Vagina (tissue), 2 donors: ENCODE measurements at regions not wholly inside any gene's neighbourhood (a gene's known extent, or its start where the extent isn't known, plus 50 kb on each side); places are given as distances from the start of the nearest gene placed in this dataset.
A peak's percentile ranks its signal among the peaks of the same experiment; 100 is the strongest.

Source experiments
- DNase-seq, 2 donors: peaks; one replicate each; pipeline ENCODE4 v3.0.0-alpha.2; 2017; ENCODE audit errors: extremely low spot score in 2 of 2
- H3K27ac ChIP-seq: fragments of 200-600 bp; sonication (generic); one replicate; pipeline ENCODE4 v1.5.1; 2019
- H3K27me3 ChIP-seq: fragments of 200-600 bp; sonication (generic); one replicate; pipeline ENCODE4 v1.5.1; 2019
- H3K36me3 ChIP-seq, 2 donors: fragments of 200-600 bp; sonication (generic); one replicate each; pipeline ENCODE4 v1.5.1; 2017 to 2019
- H3K4me1 ChIP-seq: fragments of 200-600 bp; sonication (generic); one replicate; pipeline ENCODE4 v1.5.1; 2019
- H3K4me3 ChIP-seq, 2 donors: fragments of 200-600 bp; sonication (generic); 1 replicate in 1 of 2; 2 replicates in 1 of 2; pipeline ENCODE4 v1.5.1; 2016 to 2019
- H3K9me3 ChIP-seq: fragments of 200-600 bp; sonication (generic); one replicate; pipeline ENCODE4 v1.5.1; 2019
- POLR2A ChIP-seq, 2 donors: fragments of 450-650 bp; IDR thresholded peaks; one replicate each; pipeline ENCODE4 v1.6.1; 2017; ENCODE audit warnings: antibody characterized with exemption in 2 of 2, mild to moderate bottlenecking in 2 of 2, moderate library complexity in 2 of 2
- POLR2AphosphoS5 ChIP-seq, 2 donors: sonication (generic); formaldehyde crosslinking; IDR thresholded peaks; one replicate each; pipeline ENCODE4 v1.9.0; 2017; ENCODE audit warnings: antibody characterized with exemption in 2 of 2, mild to moderate bottlenecking in 2 of 2, low read depth in 1 of 2; ENCODE audit not compliant: insufficient read depth in 1 of 2
- intact Hi-C: fragments of 100-400 bp; cut with DNase I; formaldehyde crosslinking; loops from one replicate; pipeline ENCODE4 v1.15.1; 2023
- TF ChIP-seq, protein P1 (sequence below), 3 experiments: fragments of 450-650 bp in 2 of 3; fragments of 200-600 bp in 1 of 3; sonication (generic) in 1 of 3; IDR thresholded peaks; one replicate each; pipeline ENCODE4 v1.5.1; 2017 to 2019; ENCODE audit warnings: antibody characterized with exemption in 3 of 3, mild to moderate bottlenecking in 2 of 3, moderate library complexity in 2 of 3

DNA sequence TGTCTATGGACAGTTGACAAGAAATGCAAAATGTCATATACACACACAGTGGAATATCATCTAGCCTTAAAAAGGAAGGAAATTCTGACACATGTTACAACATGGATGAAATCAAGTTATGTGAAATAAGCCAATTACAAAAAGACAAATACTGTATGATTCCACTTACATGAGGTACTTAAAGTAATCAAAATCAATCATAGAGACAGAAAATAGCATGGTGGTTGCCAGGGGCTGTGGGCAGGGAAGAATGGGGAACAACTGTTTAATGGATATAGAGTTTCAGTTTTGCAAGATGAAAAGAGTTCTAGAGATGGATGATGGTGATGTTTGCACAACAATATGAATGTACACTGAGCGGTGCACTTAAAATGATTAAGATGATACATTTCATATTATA lies 613.8 kb upstream of the ZNF385D start:
- intact Hi-C loops, result no loop called here
- no peak overlapping the region for H3K4me3 ChIP-seq

DNA sequence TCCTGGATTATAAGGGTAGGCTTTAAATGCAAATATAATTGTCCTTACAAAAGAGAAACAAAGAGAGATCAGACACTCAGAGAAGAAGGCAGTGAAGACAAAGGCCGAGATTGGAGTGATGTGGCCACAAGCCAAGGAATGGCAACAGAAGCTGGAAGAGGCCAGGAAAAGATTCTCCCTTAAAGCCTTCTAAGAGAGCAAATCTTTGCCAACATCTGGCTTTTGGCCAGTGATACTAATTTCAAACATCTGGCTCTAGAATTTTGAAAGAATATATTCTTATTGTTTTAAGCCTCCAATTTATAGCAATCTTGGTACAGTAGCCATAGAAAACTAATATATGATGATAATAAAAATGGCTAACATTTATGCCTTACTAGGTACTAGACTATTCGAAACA lies 615.8 kb upstream of the ZNF385D start:
- no peak overlapping the region for H3K4me3 ChIP-seq
- intact Hi-C loops, result no loop called here
- no peak overlapping the region for H3K27ac ChIP-seq
- no peaks in the 10 kb centered on the region for H3K36me3 ChIP-seq
- no peak for DNase-seq
- H3K4me1 ChIP-seq, result peaks cover under 1% of the 10 kb centered on the region
- no peaks in the 10 kb centered on the region for H3K27me3 ChIP-seq
- TF ChIP-seq, protein P1, sequence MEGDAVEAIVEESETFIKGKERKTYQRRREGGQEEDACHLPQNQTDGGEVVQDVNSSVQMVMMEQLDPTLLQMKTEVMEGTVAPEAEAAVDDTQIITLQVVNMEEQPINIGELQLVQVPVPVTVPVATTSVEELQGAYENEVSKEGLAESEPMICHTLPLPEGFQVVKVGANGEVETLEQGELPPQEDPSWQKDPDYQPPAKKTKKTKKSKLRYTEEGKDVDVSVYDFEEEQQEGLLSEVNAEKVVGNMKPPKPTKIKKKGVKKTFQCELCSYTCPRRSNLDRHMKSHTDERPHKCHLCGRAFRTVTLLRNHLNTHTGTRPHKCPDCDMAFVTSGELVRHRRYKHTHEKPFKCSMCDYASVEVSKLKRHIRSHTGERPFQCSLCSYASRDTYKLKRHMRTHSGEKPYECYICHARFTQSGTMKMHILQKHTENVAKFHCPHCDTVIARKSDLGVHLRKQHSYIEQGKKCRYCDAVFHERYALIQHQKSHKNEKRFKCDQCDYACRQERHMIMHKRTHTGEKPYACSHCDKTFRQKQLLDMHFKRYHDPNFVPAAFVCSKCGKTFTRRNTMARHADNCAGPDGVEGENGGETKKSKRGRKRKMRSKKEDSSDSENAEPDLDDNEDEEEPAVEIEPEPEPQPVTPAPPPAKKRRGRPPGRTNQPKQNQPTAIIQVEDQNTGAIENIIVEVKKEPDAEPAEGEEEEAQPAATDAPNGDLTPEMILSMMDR (IDR thresholded peaks at IDR 0.05), result no peak
- TF ChIP-seq POLR2AphosphoS5 (IDR thresholded peaks at IDR 0.05; ENCODE audit: insufficient read depth in 1 of 2, low read depth in 1 of 2), result no peak
- TF ChIP-seq POLR2A (IDR thresholded peaks at IDR 0.05), result no peak
- no peaks in the 10 kb centered on the region for H3K9me3 ChIP-seq

More for the DNA sequence above, 613.8 kb upstream of the ZNF385D start:
- Histone ChIP-seq H3K4me1 (no peaks in the 10 kb centered on the region), H3K27me3 (no peaks in the 10 kb centered on the region), H3K9me3 (no peaks in the 10 kb centered on the region), H3K36me3 (no peaks in the 10 kb centered on the region), H3K27ac (no peak overlapping the region)
- no peak for DNase-seq
- TF ChIP-seq, protein P1 (IDR thresholded peaks at IDR 0.05), result no peak
- TF ChIP-seq POLR2AphosphoS5 (IDR thresholded peaks at IDR 0.05; ENCODE audit: insufficient read depth in 1 of 2, low read depth in 1 of 2), result no peak
- TF ChIP-seq POLR2A (IDR thresholded peaks at IDR 0.05), result no peak

DNA sequence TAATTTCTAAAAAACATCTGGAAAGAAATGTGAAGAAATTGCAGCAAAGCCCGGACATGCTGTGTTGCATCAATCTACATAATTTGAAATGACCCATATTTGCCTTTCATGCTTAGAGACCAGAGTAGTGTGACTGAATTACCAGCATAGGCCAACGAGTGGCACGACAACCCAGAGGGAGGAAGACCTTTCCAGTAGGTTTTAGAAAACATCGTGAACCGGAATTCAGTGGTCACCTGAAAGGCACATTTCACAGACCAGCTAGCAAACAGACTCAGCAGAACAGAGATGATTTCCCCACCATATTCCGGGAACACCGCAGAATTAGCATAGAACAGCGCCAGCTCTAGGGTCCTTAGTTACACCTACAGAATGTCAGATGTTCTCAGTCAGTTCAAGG lies 620.0 kb upstream of the ZNF385D start:
- intact Hi-C loops, result no loop called here
- no peak overlapping the region for H3K4me3 ChIP-seq
- TF ChIP-seq POLR2AphosphoS5 (IDR thresholded peaks at IDR 0.05; ENCODE audit: insufficient read depth in 1 of 2, low read depth in 1 of 2), result no peak
- no peak for TF ChIP-seq POLR2A (IDR thresholded peaks at IDR 0.05)
- TF ChIP-seq, protein P1 (IDR thresholded peaks at IDR 0.05), result no peak
- H3K9me3 ChIP-seq, result no peaks in the 10 kb centered on the region
- H3K27ac ChIP-seq, result no peak overlapping the region
- no peaks in the 10 kb centered on the region for H3K27me3 ChIP-seq
- no peak for DNase-seq
- no peaks in the 10 kb centered on the region for H3K36me3 ChIP-seq
- H3K4me1 ChIP-seq, result peaks cover 8% of the 10 kb centered on the region

DNA sequence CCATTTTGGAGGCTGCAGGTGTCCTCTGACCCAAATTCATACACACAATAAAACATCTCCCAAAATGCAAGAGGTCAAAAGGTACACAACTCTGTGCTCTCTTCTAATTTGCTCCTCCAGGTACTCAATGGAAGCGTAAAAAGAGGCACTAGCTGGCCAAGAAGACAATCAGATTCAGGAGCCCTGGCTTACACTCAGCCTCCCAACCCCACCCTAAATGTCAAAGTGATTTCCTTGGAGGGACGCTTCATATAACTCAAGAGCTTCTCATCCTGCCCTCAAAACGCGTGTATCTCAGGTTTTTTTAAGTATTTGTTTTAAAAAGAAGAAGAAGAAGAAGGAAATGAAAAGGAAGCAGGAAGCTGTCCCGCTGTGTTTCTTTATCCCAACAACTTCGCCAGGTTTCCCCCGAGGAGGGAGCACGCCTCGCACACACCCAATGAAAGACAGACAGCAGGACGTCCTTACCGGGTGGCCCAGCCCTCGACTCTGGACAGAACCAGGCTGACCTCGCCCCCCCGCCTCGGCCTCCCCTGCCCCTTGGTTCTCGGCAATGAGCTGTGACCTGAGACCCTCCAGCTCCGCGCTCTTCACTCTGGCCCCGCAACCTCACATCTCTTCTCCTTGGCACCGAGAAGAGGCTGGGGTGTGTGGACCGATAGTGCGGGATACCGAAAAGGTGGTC lies 620.7 kb upstream of the ZNF385D start:
- intact Hi-C loops, result no loop called here
- H3K27ac ChIP-seq, result no peak overlapping the region
- no peaks in the 10 kb centered on the region for H3K36me3 ChIP-seq
- DNase-seq, result no peak
- TF ChIP-seq POLR2AphosphoS5 (IDR thresholded peaks at IDR 0.05; ENCODE audit: insufficient read depth in 1 of 2, low read depth in 1 of 2) (no peak), POLR2A (IDR thresholded peaks at IDR 0.05) (no peak)
- TF ChIP-seq, protein P1 (IDR thresholded peaks at IDR 0.05), result no peak
- H3K27me3 ChIP-seq, result no peaks in the 10 kb centered on the region
- H3K9me3 ChIP-seq, result no peaks in the 10 kb centered on the region
- H3K4me1 ChIP-seq, result peaks cover 8% of the 10 kb centered on the region
- H3K4me3 ChIP-seq, result peak overlapping the region; percentile 25 to 48

DNA sequence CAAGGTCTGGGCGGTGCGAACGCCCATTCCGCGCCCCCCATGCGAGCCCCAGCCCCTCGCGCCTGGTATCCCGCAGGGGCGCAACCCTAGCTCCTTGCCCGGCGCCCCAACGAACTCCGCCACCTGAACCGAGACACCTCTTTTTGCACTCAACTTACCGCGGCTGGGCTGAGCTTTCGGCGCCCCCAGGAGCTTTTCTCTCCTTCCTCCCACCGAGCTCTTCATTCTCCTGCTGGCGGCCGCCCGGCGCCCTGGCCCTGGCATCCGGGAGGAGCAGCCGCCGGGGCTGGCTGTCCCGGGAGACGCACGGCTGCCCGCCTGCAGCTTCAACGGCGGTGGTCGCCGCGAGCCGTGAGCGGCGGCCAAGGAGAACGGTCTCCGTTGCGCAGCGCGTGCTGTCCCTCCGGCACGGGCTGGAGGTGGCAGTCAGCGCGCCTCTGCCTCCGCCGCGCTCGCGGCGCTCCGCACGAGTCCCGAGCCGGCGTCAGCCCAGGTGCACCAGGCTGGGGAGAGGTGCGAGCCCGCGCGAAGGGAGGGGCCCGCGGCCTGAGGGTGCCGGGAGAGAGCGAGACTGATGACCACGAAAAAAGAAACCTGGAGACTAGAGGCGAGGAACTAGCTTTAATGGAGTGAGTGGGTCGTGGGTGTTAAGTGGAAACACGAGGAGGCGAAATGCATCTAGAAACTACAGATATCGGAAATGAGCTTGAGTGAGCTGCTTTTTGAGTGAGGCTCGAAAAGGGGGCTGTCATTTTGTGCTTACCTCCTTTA lies 621.5 kb upstream of the ZNF385D start:
- DNase-seq, result no peak
- Histone ChIP-seq H3K27ac (no peak overlapping the region), H3K9me3 (no peaks in the 10 kb centered on the region), H3K27me3 (no peaks in the 10 kb centered on the region), H3K36me3 (no peaks in the 10 kb centered on the region), H3K4me3 (peak overlapping the region; percentile 25 to 48), H3K4me1 (peaks cover 8% of the 10 kb centered on the region)
- intact Hi-C loops, result no loop called here
- TF ChIP-seq, protein P1 (IDR thresholded peaks at IDR 0.05), result no peak
- TF ChIP-seq POLR2A (IDR thresholded peaks at IDR 0.05) (no peak), POLR2AphosphoS5 (IDR thresholded peaks at IDR 0.05; ENCODE audit: insufficient read depth in 1 of 2, low read depth in 1 of 2) (no peak)
